HG02840 (cell line): ENCODE measurements at regions not wholly inside any gene's neighbourhood (a gene's known extent, or its start where the extent isn't known, plus 50 kb on each side); places are given as distances from the start of the nearest gene placed in this dataset.
"Not testable (repeated sequence)": the region's sequence is repeated elsewhere in the genome, so short reads cannot be mapped to it uniquely, and the experiment has no call there.

ENCODE experiments used
- ATAC-seq: cut with Tn5 transposase; IDR thresholded peaks from one replicate; pipeline ENCODE4 v1.9.1; 2021; ENCODE audit warnings: mild to moderate bottlenecking, moderate library complexity, moderate number of reproducible peaks; ENCODE audit not compliant: unreplicated experiment, low FRiP score

DNA sequence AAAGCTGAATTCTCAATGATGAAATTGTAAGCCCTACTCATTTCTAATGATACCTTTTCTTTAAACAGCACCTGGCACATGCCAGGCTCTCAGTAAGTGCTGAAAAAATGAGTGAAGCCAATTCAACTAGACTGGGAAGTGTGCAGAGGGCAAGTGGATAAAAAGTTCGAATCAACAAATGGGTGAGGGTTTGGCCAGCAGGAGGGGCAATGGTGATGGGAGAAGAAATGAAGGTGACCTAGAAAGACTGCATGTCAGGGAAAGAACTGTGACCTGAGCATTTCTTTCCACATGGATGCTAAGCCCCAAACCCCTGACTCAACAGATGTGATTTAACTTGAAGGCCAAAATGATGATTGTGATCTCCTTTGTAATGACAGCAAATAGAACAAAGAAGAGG, 54.6 kb downstream of the DKK1 start:
- ATAC-seq = no peak

DNA sequence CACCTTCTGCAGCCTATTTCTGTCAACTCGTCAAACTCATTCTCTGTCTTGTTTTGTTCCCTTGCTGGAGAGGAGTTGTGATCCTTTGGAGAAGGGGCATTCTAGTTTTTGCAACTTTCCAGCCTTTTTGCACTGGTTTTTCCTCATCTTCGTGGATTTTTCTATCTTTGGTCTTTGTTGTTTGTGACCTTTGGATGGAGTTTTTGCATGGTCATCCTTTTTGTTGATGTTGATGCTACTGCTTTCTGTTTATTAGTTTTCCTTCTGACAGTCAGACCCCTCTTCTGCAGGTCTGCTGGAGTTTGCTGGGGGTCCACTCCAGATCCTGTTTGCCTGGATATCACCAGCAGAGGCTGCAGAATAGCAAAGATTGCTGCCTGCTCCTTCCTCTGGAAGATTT, 60.1 kb downstream of the DKK1 start:
- ATAC-seq = not testable (repeated sequence)

DNA sequence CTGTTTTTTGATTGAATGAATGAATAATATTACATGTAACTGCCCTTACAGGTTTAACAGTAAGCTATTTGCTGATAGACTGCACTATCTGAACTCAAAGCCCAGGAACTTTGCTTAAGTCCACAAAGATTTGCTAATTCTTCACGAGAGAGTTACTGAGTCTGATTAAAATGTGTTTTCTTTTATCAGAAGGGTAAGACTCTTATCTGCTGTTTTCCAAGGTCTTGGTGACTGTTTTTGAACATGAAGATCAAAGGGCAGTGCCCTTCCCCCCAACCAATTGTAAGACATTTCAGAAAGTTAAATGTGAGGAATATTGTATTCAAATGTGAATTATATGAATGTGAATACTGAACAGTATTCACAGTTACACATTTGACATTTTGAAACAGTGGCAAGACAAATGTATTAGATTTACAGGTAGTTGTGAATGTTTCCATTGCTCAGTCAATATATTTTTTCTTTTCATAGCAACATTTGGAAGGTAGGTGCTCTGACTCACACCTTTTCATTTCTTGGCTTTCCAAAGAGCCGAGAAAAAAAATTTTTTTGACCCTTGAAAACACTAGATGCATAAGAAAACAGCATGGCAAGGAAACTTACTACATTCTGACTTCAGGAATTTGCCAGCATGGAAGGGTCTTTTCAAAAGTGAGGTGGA, 62.7 kb downstream of the DKK1 start:
- ATAC-seq = no peak

DNA sequence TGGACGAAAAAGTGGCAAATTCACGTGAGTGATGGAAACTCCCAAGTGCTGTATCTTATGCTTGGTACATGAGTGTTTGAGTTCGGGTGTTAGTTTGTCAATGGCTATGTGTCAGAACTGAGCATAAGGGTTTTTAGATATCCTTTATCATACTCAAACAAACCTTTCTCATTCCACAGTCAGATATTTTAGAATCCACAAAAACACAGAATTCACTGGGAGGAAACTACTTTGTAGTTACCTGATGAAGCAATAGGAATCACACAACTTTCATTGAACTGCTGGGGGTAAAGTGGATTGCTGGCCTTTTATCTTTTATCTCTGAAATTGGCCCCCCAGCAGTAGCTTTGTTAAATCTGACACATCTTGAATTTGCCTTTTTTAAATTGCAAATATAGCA, 64.0 kb downstream of the DKK1 start:
- ATAC-seq = no peak

DNA sequence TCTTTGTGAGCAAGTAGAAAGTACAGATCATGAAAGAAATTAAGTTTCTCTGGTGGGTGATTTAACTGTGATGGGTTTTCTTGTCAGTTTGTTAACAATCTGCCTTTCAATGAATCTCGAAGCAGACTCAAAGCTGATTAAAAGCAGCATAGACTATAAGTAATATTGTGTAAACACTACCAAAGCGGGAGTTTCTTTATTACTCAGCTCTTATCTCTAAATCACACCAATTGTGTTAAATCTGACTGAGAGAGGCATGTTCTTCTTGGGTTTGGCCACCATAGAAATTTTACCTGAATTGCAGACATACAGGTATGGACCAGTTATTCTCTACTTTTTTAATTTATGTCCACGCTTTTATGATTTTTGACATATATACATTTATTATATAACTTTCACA, 65.2 kb downstream of the DKK1 start:
- no peak for ATAC-seq

DNA sequence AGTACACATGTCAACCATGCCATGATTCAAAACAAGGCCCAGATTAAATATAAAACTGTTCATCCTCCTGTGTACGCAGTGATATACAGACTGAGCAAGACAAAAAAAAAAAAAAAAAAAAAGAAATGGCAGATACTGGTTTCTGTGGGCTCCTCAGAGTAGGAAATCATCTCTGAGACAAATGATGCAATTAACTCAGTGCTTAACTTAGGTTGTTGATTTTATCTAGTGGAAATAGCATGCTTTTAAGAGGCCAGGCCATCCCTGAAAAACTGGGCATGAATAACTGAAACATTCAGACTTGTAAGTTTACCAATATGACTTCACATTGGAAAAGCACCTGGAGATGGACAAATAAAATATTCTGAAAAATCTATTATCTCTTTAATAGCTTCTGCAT, 69.0 kb downstream of the DKK1 start:
- no peak for ATAC-seq

DNA sequence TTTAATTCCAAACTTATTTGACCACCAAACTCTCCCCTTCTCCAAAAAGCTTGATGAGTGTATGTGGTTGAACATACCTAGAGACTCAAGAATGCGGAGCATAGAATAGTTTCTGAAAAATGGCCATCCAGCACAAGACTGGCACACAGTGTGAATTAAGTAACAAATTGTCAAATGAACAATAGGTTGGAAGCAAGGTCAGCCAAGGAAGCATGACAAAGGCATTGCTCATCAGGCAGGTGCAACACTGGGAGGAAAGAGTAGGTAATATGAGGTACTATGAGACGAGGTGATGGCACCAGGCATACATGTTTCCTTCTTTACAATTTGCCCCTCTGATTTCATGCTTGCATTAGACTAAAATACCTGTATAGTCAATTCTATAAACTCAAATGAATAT, 73.7 kb downstream of the DKK1 start:
- ATAC-seq = no peak

DNA sequence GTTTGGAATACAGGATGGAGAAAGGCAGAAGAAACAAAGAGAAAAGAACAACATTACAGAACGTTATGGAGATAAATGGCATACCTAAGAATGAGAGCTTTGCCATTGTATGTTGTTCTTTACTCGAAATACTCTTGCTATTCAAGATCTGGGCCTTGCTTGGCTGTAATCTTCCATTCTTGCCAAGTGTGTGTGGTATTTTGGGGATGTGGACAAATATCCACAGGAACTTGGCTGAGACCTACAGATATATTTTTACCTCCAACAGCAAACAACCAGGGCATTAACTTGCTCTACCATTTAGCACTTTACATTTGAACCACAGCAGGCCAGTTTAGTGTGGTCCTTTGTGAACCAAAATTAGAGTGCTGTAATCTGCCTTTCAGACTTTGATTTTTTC, 76.3 kb downstream of the DKK1 start:
- ATAC-seq = no peak

DNA sequence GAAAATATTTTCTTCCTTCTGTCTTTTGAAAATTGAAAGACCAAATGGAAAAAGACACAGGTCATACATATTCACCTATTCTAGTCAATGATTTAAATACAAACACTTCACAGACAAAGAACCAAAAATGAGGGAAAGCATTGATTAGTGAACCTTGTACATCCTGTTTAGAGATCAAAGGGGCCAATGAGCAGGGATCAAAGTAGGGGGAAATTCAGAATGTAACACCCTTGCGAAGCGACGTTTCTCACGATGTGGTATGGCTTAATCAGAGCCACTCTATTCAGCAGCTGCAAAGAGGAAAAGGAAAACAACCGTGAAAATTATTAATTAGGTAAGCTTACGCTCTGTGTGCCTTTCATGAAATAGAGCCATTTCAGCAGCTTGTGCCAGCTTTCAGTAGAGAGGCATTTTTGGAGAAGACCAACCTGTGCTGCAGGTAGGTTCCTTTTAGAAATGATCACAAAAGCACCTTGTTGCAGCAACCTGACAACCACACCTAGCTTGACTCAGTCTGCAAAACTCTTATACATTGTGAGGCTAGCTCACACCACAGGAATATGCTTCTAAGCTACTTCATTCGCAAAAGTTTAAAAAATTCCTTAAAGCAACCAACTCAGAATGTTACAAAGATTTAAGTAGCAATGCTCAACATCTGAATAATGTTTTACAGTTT, 78.0 kb downstream of the DKK1 start:
- no peak for ATAC-seq

DNA sequence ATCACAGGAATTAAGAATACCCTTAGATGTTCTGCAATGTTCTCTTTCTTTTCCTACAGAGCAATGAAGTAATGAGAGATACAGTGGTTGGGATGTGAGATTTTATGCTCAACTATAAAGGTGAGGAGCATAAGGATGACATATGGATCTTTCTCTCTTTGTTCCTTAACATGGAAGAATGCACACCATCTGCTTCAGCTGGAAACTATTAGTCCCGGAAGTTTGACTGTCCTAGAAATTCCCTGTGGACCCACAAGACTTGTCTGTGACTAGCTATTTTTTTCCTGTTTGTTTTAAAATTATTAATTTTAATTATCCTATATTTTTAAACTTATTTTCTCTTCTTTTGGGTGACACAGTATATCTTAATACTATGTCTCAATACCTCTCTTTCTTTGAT, 80.2 kb downstream of the DKK1 start:
- no peak for ATAC-seq

DNA sequence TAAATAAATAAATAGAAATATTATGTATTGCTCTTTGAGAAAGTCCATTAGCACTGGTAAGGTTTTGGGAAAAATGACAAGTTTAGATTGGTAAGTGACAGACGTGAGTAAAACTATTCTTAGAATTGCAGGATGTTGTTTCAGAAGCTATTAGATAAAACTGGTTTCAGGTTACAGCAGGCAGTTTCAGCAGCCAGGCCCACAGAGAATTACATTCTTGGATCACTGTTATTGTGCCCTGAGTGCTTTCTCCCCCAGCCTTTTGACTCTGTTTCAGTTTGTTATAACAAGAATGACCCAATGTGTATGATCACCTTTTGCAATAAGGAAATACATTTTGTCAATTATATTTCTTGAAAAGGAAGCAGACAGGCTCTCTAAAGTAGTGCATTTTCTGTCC, 86.5 kb downstream of the DKK1 start:
- ATAC-seq = no peak

DNA sequence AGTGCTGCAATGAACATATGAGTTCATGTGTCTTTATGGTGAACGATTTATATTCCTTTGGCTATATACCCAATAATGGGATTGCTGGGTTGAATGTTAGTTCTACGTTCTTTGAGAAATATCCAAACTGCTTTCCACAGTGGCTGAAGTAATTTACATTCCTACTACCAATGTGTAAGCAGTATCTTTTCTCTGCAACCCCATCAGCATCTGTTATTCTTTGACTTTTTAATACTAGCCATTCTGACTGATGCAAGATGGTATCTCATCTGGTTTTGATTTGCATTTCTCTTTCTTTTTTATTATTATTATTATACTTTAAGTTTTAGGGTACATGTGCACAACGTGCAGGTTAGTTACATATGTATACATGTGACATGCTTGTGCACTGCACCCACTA, 89.7 kb downstream of the DKK1 start:
- not testable (repeated sequence) for ATAC-seq

DNA sequence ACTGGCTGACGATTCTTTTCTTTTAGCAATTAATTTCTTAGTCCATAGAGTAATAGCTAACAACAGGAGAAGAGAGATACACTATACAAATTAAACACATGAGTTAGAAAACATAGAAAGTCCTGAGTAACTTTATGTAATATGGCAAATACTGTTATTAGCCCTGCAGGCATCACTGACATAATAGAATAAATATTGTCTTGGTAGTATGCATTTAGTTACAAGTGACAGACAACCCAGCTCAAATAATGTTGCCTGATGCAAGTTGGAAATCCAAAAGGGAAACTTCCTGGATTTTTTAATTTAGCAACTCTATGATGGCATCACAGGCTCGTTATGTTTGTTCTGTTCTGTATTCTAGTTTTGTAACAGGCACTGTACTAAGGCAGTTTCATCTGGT, 95.1 kb downstream of the DKK1 start:
- no peak for ATAC-seq

DNA sequence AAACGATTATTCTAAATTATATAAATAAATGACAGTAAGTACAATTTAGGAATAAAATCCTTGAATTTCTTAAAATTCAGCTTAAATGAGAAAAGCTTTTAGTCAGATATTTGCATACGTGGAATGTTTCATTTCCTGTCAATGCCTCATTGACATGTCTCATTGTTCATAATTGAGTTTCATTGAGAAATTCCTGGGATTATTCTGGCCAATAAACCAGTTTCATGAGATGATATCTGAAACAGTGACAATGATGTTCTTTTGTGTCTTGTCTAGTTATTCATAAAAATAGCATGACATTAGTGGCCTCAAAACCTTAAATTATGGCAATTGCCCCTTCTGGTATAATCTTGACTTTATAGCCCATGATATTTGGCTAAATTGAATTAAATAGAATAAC, 95.8 kb downstream of the DKK1 start:
- ATAC-seq = no peak

DNA sequence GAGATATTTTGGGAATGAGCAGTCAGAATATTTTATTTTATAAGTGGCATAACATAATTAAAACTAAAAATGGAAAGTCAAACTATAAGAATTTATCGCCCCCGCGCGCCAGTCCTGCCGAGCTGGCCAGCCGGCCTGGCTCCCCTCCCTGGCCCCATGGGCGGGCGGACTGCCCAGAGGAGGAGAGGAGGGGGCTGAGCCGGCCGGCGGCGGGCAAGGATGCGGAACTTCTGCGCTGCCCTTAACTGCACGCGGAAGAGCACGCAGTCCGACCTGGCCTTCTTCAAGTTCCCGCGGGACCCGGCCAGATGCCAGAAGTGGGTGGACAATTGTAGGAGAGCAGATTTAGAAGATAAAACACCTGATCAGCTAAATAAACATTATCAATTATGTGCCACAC, 96.8 kb downstream of the DKK1 start:
- no peak for ATAC-seq

DNA sequence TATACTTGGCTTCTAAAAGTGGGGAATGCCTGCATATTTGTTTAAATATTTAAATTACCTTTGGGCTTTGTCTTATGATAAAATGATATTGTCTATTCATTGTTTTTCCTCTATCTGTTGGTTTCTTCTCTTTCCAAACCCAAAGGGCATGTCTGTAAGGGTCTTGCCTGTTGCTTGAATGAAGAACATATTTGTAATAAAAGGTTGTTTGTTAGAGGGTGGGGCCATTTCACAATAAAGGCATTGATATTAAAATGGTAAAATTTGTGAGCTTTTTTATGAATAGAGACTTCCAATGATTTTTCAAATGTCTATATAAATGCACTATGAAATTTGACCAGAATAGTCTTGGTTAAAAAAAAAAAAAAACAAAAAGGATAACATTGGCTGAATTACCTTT, 105.2 kb downstream of the DKK1 start:
- ATAC-seq = no peak

DNA sequence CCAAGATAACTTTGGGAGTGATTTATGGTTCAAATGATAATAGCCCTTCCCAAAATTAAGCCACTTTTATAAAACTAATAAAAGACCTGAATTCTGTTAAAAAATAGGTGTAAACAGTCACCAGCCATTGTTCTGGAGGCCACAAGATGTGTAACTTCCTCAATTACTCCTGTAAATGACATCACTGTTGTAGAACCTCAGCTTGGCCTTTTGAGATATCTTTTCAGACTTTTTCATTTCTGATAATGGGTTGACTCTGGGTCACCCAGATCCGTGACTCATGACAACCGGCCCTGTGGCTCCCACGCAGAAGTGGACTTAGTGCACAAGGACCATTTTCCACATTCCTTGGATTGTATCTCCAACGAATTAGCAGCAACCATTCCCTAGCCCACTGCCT, 106.6 kb downstream of the DKK1 start:
- no peak for ATAC-seq

DNA sequence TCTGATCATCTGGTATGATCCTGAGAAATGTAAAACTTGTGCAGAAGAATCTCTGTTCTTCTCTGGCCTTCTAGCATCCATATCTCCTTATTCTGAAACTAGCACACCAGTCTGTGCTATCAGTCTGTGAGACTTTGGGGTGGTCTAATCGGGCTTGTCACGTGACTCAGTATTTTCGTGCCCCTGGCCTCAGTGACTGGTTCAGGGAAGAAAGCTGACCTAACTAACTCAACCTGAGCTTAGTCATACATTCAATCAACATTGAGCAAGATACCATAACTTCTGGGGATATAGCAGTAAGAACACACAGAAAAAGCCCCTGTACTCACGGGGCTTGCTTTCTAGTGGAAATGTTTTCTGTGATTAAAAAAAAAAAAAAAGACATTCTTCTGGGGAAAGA, 109.3 kb downstream of the DKK1 start:
- ATAC-seq = no peak

DNA sequence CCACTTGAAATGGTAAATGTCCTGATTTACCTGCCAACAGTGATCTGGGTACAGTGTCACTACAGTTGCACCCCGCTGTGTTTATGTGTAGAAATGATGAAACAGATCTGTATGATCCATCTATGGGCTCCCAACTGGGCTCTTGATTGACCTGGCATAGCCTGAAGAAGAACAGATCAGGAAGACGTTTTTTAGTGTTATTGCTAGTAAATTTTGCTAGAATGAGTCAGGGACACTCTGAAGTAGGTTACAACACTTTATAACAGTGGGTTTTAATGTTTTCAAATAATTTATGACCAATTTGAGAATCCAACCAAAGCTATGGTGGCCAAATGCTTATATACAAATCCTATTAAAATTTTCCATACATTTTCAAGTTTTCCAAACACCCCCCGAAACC, 110.3 kb downstream of the DKK1 start:
- ATAC-seq = no peak

DNA sequence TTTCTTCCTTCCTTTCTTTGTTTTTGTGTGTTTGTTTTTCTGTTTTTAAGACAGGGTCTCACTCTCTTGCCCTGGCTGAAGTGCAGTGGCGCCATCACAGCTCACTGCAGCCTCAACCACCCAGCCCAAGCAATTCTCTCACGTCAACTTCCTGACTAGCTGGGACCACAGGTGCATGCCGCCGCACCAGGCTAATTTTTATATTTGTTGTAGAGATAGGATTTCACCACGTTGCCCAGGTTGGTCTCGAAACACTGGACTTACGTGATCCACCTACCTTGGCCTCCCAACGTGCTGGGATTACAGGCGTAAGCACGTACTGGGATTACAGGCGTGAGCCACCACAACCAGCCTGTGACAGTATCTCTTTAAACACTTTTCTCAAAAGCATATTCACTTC, 120.7 kb downstream of the DKK1 start:
- ATAC-seq = no peak

DNA sequence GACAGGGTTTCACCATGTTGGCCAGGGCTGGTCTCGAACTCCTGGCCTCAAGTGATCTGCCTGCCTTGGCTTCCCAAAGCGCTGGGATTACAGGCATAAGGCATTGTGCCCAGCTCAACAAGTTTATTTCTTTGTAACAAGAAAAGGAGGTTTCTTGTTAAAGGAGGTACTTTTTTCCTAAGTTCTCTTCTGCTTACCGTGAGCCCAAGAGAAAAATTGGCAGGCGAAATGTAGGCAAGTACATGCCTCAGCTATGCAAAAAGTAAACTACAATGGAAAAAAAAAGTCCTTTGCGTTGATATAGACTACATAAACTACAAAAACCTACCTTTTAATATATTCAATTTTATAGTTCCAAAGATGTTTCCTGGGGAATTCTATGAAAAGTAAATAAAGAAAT, 122.6 kb downstream of the DKK1 start:
- no peak for ATAC-seq

DNA sequence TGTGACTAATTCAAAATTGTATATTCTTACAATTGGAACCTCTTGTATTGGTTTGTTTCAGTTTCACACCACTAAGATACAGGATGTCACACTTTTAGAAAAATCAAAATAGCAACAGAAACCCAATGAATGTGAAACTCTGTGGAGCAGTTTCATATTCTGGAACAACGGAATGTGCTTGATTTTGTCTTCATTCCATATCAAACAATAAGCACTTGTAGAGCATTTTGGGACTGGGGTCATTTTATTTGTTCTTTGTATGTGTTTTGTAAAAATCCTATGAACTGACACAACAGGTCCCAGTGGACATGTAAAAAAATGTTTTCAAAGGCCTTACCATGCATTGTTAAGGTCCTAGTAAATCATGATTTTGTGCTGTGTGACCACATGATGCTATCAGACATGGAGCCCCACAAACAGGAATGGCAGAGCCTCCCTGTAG, 123.1 kb downstream of the DKK1 start:
- ATAC-seq = no peak

DNA sequence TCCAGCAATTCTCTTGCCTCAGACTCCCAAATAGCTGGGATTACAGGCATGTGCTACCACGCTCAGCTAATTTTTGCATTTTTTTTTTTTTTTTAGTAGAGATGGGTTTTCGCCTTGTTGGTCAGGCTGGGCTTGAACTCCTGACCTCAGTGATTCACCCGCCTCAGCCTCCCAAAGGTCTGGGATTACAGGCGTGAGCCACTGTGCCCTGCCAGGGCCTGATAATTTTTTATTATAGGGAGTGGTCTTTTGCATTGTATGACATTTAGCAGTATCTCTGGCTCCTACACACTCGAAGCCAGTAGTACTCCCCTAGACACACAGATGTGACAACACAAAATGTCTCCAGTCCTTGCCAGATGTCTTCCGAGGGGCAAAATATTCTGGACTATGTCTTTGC, 124.0 kb downstream of the DKK1 start:
- ATAC-seq = no peak
